ENCODE measurements at regions not wholly inside any gene's neighbourhood (a gene's known extent, or its start where the extent isn't known, plus 50 kb on each side); places are given as distances from the start of the nearest gene placed in this dataset.

DNA sequence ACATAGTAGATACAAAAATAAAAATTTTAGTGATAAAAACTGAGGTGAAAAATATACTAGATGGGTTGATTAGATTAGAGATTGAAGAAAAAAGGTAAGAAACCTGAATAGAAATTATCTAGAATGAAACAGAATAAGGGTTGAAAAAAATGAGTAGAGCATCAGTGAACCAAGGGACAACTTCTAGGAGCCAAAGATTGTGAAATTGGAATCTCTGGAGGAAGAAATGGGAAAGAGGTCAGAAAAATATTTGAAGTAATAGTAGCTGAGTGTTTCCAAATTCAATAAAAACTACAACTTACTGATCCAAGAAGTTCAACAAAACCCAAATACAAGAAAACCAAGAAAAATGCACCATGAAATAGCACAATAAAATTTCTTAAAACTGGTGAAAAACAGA lies 116.6 kb upstream of the STARD4 start:
- DNase-seq (no peak), ATAC-seq (peak in 1 of 2 donors; percentile 33)
- no peak overlapping the region for H3K27ac ChIP-seq
- H3K9me3 ChIP-seq, result no peaks in the 10 kb centered on the region
- in situ Hi-C loops (cut with MboI; ENCODE audit: low sequenced_read_pairs in 4 of 4), result no loop called here
- intact Hi-C loops (cut with DNase I; ENCODE audit: low total_unique reads), result no loop called here
- H3K36me3 ChIP-seq, result no peaks in the 10 kb centered on the region
- no peak overlapping the region for H3K4me3 ChIP-seq
- no peaks in the 10 kb centered on the region for H3K27me3 ChIP-seq
- H3K4me1 ChIP-seq, result no peaks in the 10 kb centered on the region
- TF ChIP-seq CTCF (IDR thresholded peaks at IDR 0.05 in 4 of 5, conservative IDR thresholded peaks at IDR 0.05 in 1 of 5) (no peak), POLR2A (IDR thresholded peaks at IDR 0.05) (no peak)

DNA sequence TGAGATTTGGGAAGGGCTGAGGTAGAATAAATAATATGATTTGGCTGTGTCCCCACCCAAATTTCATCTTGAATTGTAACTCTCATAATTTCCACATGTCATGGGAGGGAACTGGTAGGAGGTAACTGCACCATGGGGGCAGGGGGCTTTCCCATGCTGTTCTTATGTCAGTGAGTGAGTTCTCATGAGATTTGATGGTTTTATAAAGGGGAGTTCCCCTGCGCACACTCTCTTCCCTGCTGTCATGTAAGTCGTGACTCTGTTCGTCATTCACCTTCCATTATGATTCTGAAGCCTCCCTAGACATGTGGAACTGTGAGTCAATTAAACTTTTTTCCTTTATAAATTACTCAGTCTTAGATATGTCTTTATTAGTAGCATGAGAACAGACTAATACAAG lies 115.5 kb upstream of the STARD4 start:
- H3K4me1 ChIP-seq, result no peaks in the 10 kb centered on the region
- H3K36me3 ChIP-seq, result no peaks in the 10 kb centered on the region
- no peaks in the 10 kb centered on the region for H3K9me3 ChIP-seq
- no peak overlapping the region for H3K27ac ChIP-seq
- no peaks in the 10 kb centered on the region for H3K27me3 ChIP-seq
- no peak overlapping the region for H3K4me3 ChIP-seq
- TF ChIP-seq POLR2A (IDR thresholded peaks at IDR 0.05) (no peak), CTCF (IDR thresholded peaks at IDR 0.05 in 4 of 5, conservative IDR thresholded peaks at IDR 0.05 in 1 of 5) (no peak)
- ATAC-seq (no peak), DNase-seq (no peak)
- intact Hi-C loops (cut with DNase I; ENCODE audit: low total_unique reads), result no loop called here
- in situ Hi-C loops (cut with MboI; ENCODE audit: low sequenced_read_pairs in 4 of 4), result no loop called here

GRCh38 chr5:111626473-111627148 lies 114.3 kb upstream of the STARD4 start:
- Histone ChIP-seq H3K27me3 (no peaks in the 10 kb centered on the region), H3K27ac (no peak overlapping the region), H3K9me3 (no peaks in the 10 kb centered on the region), H3K36me3 (no peaks in the 10 kb centered on the region), H3K4me3 (no peak overlapping the region), H3K4me1 (no peaks in the 10 kb centered on the region)
- TF ChIP-seq POLR2A (IDR thresholded peaks at IDR 0.05), result no peak
- TF ChIP-seq CTCF (IDR thresholded peaks at IDR 0.05 in 4 of 5, conservative IDR thresholded peaks at IDR 0.05 in 1 of 5), result no peak
- DNase-seq (no peak), ATAC-seq (no peak)
- intact Hi-C loops (cut with DNase I; ENCODE audit: low total_unique reads) (no loop called here), in situ Hi-C loops (cut with MboI; ENCODE audit: low sequenced_read_pairs in 4 of 4) (no loop called here)

- TF ChIP-seq CTCF (IDR thresholded peaks at IDR 0.05 in 4 of 5, conservative IDR thresholded peaks at IDR 0.05 in 1 of 5) (no peak), POLR2A (IDR thresholded peaks at IDR 0.05) (no peak)
- H3K27ac ChIP-seq, result no peak overlapping the region
- no peaks in the 10 kb centered on the region for H3K9me3 ChIP-seq
- ATAC-seq (no peak), DNase-seq (no peak)
- no peaks in the 10 kb centered on the region for H3K27me3 ChIP-seq
- in situ Hi-C loops (cut with MboI; ENCODE audit: low sequenced_read_pairs in 4 of 4), result no loop called here
- no peak overlapping the region for H3K4me3 ChIP-seq
- intact Hi-C loops (cut with DNase I; ENCODE audit: low total_unique reads), result no loop called here
- no peaks in the 10 kb centered on the region for H3K4me1 ChIP-seq
- no peaks in the 10 kb centered on the region for H3K36me3 ChIP-seq
Measured at GRCh38 chr5:111618623-111619271, 106.4 kb upstream of the STARD4 start.

Data from gastrocnemius medialis (tissue), 4 donors.